ENCODE measurements at regions not wholly inside any gene's neighbourhood (a gene's known extent, or its start where the extent isn't known, plus 50 kb on each side); places are given as distances from the start of the nearest gene placed in this dataset.
"Not testable (repeated sequence)": the region's sequence is repeated elsewhere in the genome, so short reads cannot be mapped to it uniquely, and the experiment has no call there.

- Histone ChIP-seq H3K27me3 (no peaks in the 10 kb centered on the region), H3K9me3 (no peaks in the 10 kb centered on the region), H3K36me3 (no peaks in the 10 kb centered on the region), H3K4me3 (peak overlapping the region; percentile 3), H3K4me1 (ENCODE audit: insufficient read depth) (peaks cover 5% of the 10 kb centered on the region), H3K27ac (no peak overlapping the region)
- WGBS, 3 donors: 3 to 4% (median 3%) methylated on average over 7 of the region's 7 CpGs
- DNase-seq: peak in 2 of 5 donors; percentile 30 to 34
- no peak for TF ChIP-seq POLR2A (IDR thresholded peaks at IDR 0.05)
- TF ChIP-seq EP300 (IDR thresholded peaks at IDR 0.05): peak; percentile 24
- TF ChIP-seq CTCF (IDR thresholded peaks at IDR 0.05): no peak
- intact Hi-C loops (cut with DNase I): no loop called here
These were observed 456.8 kb upstream of the KLF6 start for GRCh38 chr10:4241724-4242345.

DNA sequence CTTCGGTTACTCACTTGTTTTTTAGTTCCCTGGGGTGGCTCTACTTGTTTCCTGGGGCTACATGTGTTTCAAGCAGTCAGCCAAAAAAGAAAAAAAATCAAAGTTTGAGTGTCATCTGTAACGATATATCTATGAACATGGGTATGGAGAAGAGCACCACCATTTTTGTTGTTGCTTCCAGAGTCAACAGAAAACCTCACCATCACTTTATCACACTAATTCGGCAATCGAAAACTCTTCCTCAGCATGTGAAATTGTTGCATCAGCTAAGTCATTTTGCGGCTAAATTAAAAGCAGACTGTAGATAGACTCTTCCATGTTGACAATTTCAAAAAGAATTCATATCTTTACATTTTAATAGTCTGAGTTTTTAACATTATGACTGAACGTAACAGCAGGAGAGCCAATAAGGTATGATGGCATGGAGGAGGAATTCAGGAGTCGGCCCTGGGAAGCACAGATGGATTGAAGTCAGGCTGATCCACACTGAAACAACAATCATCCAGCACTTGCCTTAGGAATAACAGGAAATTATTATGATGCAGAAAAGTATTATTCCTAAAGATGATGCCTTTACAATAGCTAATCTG is 455.7 kb upstream of the KLF6 start:
- Histone ChIP-seq H3K27ac (no peak overlapping the region), H3K4me3 (no peak overlapping the region)

DNA sequence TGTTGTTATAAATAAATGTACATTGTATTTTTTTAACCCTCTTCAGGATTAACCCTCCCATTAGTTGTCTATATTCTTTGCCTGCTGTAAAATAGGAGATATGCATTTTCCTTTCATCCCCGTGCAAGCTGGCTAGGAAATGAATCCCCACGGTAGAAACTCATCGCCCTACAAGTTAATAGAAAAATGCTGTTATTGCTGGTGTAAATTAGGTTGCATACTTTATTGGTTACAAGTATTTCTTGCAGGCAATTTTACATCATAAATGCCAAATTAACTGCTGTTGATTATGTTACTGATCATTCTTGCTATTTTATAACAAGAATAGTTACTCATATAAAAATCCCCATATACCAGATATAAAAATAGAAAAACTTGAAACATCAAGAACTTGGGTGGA is 454.2 kb upstream of the KLF6 start:
- no peaks in the 10 kb centered on the region for H3K36me3 ChIP-seq
- WGBS, 3 donors: 91 to 94% (median 94%) methylated on average over 3 of the region's 3 CpGs
- intact Hi-C loops (cut with DNase I): no loop called here
- no peak overlapping the region for H3K4me3 ChIP-seq
- DNase-seq: no peak
- H3K27me3 ChIP-seq: no peaks in the 10 kb centered on the region
- H3K27ac ChIP-seq: no peak overlapping the region
- H3K9me3 ChIP-seq: no peaks in the 10 kb centered on the region
- H3K4me1 ChIP-seq (ENCODE audit: insufficient read depth): peaks cover 3% of the 10 kb centered on the region
- TF ChIP-seq CTCF (IDR thresholded peaks at IDR 0.05): no peak
- no peak for TF ChIP-seq POLR2A (IDR thresholded peaks at IDR 0.05)
- TF ChIP-seq EP300 (IDR thresholded peaks at IDR 0.05): no peak

More for the DNA sequence above, 455.7 kb upstream of the KLF6 start:
- Histone ChIP-seq H3K36me3 (no peaks in the 10 kb centered on the region), H3K4me1 (ENCODE audit: insufficient read depth) (peaks cover 3% of the 10 kb centered on the region), H3K27me3 (no peaks in the 10 kb centered on the region), H3K9me3 (no peaks in the 10 kb centered on the region)
- 72 to 76% (median 75%) methylated on average over 7 of the region's 7 CpGs for WGBS, 3 donors
- TF ChIP-seq CTCF (IDR thresholded peaks at IDR 0.05) (no peak), EP300 (IDR thresholded peaks at IDR 0.05) (no peak), POLR2A (IDR thresholded peaks at IDR 0.05) (no peak)
- no peak for DNase-seq
- intact Hi-C loops (cut with DNase I): no loop called here

DNA sequence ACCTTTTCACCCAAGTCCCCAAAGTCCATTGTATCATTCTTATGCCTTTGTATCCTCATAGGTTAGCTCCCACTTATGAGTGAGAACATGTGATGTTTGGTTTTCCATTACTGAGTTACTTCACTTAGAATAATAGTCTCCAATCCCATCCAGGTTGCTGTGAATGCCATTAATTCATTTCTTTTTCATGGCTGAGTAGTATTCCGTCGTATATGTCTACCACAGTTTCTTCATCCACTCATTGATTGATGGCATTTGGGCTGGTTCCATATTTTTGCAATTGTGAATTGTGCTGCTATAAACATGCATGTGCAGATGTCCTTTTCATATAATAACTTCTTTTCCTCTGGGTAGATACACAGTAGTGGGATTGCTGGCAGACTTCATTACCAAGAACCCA is 451.9 kb upstream of the KLF6 start:
- H3K27ac ChIP-seq; H3K4me1 ChIP-seq (ENCODE audit: insufficient read depth); intact Hi-C loops (cut with DNase I); H3K4me3 ChIP-seq; H3K9me3 ChIP-seq; H3K36me3 ChIP-seq; DNase-seq; H3K27me3 ChIP-seq: not testable (repeated sequence)
- 94 to 98% (median 97%) methylated on average over 2 of the region's 2 CpGs for WGBS, 3 donors

- Histone ChIP-seq H3K27me3 (no peaks in the 10 kb centered on the region), H3K4me3 (no peak overlapping the region), H3K4me1 (ENCODE audit: insufficient read depth) (no peaks in the 10 kb centered on the region), H3K27ac (no peak overlapping the region), H3K9me3 (no peaks in the 10 kb centered on the region), H3K36me3 (no peaks in the 10 kb centered on the region)
- no peak for DNase-seq
- intact Hi-C loops (cut with DNase I): no loop called here
- TF ChIP-seq POLR2A (IDR thresholded peaks at IDR 0.05) (no peak), EP300 (IDR thresholded peaks at IDR 0.05) (no peak), CTCF (IDR thresholded peaks at IDR 0.05) (no peak)
- 84 to 88% (median 84%) methylated on average over 8 of the region's 8 CpGs for WGBS, 3 donors
These were observed 449.7 kb upstream of the KLF6 start for GRCh38 chr10:4234661-4235060.
